GM18870 (cell line): ENCODE measurements at regions not wholly inside any gene's neighbourhood (a gene's known extent, or its start where the extent isn't known, plus 50 kb on each side); places are given as distances from the start of the nearest gene placed in this dataset.
"Not testable (repeated sequence)": the region's sequence is repeated elsewhere in the genome, so short reads cannot be mapped to it uniquely, and the experiment has no call there.

ENCODE experiments used
- ATAC-seq: cut with Tn5 transposase; IDR thresholded peaks from one replicate; pipeline ENCODE4 v1.9.1; 2021; ENCODE audit warnings: moderate library complexity; ENCODE audit not compliant: unreplicated experiment

DNA sequence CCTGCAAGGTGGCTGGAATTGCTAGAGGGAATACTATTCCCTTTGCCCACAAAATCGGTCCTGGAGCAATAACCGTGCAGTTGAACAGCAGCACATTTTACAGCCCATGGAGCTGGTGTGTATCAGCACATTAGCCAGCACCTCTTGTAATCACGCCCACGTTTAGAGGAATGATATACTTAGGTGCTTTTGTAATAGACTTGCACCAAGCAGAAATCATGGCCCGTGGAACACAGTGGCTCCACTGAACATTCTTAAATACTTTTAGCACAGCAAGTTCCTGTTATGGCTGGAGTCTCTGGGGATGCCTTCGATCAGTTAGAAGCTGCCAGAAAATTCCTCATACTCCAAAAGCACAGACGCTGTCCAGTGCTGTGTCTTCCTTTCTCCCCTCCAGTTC, 218.1 kb upstream of the FAM78B start:
- no peak for ATAC-seq

DNA sequence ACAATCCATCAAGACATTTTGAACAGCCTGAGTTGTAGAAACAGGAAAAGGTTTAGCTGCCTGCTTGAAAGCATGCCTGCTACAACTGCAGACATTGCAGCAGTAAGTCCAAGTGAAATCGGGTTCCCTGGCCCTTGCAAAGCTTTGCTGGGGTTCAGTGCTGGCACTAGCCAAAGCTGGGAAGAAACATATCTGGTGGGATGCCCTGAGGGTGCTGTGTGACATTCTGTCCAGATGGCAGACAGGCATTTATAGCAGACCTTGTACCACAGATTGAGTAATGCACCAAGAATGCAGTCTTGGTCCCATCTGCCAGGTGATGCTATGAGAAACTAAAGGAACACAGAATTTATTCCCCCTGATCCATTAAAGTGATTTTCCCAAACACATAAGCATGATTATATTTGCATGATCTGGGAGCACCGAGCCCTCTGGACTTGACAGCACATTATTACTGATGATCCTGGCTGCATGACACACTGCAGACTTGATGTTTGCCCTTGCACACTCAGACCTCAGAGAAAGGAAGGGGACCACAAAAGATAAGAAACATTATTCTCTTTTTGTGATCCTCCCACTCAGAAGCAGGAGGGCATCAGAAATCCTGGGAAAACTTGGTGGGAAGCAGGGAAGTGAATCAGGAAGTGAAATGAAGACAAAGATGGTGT, 223.7 kb upstream of the FAM78B start:
- no peak for ATAC-seq

DNA sequence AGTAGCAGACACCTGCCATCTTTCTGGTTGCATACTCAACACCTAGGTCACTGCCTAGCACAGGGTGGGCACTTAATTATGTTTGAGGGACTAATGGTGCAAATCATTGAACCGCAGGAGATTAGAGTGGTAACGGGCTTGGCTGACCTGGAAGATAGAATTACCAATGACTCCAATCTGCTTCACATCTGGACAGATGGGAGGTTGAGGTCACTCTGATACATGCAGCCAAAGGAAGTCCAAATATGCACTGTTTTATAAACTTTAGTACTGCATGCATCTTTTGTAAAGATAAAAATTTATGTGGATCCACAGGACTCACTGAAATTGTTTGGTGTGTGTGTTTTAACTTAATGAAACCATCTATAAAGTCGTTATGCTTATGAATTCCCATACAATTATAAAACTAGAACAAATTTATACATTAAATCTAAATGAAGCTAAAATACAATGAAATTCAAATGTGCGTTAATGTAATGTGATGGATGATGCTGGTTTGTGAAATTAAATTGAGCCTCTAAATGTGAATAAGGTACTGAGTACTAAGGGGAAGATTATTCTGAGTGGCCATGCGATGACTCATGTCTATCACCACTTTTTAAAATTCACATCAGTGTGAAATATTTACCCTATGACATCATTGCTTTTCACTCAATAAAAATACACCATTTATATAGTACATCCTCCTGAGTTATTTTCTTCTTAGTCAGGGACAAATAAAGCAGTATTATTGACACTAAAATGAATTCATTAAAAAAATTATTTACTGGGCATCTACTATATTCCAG, 224.7 kb upstream of the FAM78B start:
- ATAC-seq = no peak

DNA sequence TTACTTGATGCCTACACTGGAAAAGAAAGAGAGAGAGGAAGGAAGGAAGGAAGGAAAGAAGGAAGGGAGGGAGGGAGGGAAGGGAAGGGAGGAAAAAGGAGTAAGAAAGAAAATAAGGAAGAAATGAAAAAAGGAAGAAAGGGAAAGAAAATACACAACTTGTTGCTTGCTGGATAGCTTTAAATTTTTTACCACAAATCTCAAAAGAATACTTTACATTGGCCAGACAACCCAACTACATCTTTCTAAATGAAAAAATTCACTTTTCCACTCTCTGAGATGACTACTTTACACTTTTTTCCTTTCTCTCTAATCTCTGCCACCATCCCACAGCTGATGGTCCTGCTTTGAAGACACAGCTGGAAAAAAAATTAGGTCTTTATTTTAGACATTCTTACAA, 228.9 kb upstream of the FAM78B start:
- no peak for ATAC-seq

DNA sequence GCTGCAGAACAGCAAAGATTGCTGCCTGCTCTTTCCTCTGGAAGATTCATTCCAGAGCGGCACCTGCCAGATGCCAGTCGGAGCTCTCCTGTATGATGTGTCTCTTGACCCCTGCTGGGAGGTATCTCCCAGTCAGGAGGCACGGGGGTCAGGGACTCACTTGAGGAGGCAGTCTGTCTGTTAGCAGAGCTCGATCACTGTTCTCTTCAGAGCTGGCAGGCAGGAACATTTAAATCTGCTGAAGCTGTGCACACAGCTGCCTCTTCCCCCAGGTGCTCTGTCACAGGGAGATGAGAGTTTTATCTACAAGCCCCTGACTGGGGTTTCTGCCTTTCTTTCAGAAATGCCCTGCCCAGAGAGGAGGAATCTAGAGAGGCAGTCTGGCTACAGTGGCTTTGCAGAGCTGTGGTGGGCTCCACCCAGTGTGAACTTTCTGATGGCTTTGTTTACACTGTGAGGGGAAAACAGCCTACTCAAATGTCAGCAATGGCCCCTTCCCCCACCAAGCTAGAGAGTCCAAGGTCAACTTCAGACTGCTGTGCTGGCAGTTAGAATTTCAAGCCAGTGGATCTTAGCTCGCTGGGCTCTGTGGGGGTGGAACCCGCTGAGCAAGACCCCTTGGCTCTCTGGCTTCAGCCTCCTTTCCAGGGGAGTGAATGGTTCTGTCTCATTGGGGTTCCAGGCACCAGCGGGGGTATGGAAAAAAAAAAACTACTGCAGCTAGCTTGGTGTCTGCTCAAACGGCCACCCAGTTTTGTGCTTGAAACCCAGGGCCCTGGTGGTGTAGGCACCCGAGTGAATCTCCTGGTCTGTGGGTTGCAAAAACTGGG, 242.7 kb upstream of the FAM78B start:
- ATAC-seq = not testable (repeated sequence)

DNA sequence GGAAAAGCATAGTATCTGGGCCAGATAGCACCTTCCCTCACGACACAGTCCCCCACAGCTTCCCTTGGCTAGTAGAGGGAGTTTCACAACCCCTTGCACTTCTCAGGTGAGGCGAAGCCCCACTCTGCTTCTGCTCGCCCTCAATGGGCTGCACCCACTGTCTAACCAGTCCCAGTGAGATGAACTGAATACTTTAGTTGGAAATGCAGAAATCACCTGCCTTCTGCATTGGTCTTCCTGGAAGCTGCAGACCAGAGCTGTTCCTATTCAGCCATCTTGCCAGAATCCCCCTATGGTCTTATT, 243.2 kb upstream of the FAM78B start:
- ATAC-seq = no peak

DNA sequence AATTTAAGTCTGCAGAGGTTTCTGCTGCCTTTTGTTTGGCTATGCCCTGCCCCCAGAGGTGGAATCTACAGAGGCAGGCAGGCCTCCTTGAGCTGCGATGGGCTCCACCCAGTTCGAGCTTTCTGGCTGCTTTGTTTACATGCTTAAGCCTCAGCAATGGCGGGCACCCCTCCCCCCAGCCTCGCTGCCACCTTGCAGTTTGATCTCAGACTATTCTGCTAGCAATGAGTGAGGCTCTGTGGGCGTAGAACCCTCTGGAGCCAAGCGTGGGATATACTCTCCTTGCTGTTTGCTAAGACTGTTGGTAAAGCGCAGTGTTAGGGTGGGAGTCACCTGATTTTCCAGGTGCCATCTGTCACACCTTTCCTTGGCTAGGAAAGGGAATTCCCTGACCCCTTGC, 250.0 kb upstream of the FAM78B start:
- not testable (repeated sequence) for ATAC-seq

DNA sequence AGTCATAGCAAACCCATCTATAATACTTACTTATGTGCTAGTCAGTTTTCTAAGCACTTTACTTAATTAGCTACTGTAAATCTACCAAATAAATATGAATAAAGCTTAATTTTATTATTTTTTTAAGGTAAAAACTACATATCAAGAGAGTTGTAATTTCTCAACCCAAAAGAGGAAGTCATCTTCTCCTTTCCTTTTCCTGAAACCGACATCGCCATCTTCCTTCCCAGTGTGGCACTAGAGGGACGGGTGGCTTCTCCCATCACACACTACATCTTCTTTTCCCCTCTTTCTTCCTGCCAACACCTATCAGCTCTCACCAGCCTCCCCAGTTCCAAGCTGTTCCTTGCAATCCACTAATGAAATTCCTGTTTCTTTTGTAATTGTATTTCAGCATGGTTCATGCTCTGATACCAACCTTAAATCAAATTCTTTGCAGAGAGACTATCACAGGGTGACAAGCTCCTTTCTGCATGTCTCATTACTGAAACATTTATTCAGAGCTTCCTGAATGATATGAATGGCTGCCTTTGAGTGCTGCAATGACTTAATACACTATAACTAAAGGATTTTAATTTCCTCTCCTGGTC, 251.6 kb upstream of the FAM78B start:
- ATAC-seq = no peak

DNA sequence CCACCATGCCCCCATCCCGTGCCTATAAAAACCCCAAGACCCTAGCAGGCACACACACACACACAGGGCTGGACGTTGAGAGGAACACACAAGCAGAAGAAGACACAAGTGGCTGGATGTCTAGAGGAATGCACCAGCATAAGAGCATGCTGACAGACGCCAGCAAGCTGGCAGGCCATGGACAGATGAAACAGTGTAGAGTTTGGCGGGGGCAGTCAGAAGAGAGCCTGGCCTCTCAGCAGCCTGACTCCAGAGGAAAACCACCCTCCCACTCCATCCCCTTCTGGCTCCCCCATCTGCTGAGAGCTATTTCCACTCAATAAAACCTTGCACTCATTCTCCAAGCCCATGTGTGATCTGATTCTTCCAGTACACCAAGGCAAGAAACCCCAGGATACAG, 255.8 kb upstream of the FAM78B start:
- ATAC-seq = not testable (repeated sequence)

DNA sequence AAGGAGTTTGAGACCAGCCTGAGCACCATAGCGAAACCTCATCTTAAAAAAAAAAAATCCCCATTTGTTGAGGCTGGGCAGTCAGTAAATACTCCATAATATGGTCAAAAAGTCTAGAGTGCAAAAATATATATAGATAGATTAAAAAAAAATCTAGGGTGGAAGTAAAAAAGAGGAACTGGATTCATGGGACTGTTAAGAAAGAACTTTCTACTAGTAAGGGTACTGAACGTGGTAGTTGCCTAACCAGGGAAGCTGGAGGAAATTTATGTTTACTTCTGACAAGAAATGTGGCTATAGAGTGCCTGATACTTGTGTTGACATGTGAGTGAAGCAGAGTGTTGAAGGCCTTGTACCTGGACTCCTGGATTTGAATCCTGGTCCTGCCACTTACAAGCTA, 265.9 kb upstream of the FAM78B start:
- no peak for ATAC-seq

DNA sequence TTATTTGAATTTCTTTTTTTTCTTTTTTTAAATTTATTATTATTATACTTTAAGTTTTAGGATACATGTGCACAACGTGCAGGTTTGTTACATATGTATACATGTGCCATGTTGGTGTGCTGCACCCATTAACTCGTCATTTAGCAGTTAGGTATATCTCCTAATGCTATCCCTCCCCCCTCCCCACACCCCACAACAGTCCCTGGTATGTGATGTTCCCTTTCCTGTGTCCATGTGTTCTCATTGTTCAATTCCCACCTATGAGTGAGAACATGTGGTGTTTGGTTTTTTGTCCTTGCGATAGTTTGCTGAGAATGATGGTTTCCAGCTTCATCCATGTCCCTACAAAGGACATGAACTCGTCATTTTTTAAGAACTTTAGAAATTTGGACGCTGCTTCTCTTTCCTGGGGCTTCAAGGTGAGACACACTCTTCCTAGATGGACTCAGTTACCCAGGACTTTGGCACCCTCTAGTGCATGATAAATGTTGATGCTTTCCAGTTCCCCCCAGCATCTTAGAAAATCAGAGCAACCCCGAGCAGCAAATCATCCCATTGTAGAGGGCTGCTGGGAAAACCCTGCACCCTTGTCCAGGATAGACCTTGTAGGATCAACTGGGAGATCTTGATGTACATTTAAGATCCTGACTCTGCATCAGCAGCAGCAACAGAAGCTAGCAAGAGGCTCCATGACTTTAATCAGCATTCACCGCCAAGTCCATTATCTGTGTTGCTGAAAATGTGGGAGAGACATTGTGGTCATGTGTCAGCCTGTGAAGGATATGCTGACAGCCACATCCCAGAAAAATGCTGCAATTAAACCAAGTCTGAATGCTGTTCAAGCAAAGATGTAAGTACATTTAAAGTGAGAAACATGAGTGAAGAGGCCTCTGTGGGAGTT, 266.9 kb upstream of the FAM78B start:
- not testable (repeated sequence) for ATAC-seq

DNA sequence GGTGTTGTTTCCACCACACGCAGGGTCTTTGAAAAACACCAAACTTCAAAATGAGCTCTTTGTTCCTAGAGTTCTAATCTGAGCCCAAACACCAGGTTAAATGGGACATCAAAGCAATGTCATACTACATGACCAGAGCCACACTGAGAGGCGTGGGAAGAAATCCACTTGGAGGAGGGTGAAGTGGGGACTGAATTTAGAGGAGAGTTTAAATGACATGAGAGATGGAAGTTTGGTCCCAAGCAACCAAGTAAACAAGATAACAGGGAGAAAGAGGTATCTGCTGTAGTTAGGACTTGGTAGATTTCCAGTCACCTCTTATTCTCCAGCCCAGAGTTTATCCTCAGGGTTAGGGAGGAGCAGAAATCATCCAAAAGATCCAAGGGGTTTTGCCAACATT, 290.9 kb upstream of the FAM78B start:
- no peak for ATAC-seq

DNA sequence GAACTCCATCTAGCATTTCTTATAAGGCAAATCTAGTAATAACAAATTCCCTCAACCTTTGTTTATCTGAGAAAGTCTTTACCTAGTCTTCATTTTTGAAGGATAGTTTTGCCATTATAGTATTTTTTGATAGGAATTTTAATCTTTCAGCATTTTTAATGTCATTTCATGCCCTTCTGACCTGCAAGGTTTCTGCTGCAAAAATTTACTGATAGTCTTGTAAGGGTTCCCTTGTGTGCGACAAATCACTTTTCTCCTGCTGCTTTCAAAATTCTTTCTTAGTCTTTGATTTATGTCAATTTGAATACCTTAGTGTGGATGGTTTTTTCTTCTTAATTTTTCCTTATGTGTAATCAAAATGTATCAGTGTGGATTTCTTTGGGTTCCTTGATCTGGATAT, 297.5 kb upstream of the FAM78B start:
- no peak for ATAC-seq

DNA sequence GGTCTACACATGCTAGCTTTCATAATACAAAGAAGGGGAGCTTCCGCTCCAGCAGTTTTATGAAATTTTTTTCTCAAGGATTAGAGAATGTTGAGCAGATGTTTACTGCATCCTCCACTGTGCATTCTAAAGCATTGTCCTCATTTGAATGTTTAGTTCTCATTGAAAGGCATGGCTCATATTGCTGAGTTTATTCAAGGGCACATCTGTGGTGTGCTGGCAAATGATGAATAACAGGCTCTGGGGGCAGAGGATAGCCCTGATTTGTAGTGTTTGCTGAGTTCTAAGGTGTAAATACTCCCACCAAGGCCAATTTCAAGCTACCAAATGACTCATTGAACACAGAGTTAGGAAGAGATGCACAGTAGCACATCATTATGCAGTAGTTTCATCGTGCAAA, 303.2 kb upstream of the FAM78B start:
- ATAC-seq = no peak

DNA sequence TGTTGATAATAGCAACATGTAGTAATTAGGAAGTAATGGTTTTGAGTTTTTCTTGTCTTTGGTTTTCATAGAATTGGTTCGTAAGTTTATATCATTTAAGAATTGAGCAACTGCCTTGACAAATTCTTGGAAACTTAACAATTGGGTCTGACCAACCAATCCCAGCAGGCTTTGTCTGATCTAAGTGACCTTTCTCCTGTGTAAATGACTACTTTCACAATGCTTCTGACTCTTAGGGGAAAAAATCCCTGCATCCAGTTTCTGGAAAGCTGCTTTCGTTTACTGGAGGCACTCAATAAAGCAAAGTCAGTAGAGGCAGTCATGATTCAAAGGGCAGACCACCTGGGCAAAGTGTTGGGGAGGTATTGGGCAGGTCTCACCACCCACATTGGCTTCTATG, 303.6 kb upstream of the FAM78B start:
- ATAC-seq = no peak

DNA sequence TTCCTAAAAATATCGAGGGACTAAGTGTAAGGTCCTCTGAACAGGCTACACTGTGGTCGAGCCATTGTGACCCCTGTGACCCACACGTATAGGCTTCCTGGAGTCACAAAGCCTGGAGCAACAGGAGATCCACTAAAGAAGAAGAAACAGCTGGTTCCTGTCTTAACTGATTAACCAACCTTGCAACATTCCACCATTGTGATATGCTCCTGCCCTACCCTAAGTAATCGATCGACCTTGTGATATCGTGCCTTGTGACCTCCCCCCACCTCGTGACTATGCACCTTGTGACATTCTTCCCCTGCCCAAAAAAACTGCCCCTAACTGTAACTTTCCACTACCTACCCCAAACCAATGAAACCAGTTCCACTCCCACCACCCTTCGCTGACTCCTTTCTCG, 304.6 kb upstream of the FAM78B start:
- no peak for ATAC-seq

DNA sequence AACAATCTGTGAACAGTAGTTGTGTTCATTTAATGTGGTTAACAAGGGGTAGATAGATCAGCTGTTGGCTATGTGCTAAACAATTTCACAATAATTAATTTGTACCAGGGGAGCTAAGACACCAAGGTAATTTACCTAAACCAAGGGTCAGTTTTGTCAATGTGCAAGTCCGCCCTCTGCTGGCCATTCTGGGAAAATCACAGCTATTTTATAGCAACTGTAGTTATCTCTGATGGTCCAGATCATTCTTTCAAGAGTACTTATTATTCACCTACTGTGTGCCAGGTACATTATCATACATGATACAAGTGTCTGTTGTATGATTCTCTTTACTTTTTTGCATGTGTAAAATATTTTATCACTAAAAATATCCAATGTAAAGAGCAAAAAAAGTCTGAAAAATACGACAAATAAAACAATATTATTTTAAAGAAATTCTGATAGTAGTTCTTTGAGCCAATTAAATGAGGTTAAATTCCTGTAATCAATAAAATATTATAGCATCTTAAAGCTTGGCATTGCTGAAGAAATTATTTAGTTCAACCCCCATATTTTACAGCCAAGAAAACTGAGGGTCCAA, 312.3 kb upstream of the FAM78B start:
- no peak for ATAC-seq

DNA sequence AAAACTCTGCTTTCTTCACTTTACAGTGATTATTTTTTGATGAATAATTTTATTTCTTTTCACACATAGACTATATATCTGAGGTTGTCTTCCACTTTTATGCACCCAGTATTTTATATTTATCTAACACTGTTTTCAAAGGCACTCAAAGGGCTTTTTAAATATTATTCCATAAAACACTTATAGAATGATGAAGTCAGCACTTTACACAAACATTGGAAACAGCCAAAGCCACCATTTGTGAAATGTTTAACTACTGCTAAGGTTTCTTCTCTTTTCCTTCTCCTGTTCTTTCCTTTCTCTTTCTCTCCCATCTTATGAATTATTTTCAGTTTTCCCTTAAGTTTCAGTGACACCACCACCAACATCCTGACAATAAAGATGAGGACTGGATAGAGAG, 317.7 kb upstream of the FAM78B start:
- no peak for ATAC-seq

DNA sequence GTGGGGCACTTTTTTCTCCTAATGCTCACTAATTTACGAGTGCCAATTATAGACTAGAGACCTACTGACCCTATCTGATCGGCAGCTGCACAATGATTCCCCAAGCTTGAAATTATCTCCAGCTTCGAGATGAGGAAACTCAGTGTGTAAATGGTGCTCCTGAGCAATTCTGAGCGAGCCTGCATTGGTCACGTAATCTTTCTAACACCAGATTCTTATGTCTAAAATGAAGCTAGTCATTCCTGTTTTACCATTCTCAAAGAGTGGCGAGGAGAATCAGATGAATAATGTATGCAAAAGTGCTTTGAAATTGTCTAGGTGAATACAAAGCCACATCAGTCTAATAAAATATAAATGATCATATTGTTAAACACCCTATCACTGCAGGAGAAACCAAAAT, 318.1 kb upstream of the FAM78B start:
- ATAC-seq = no peak

DNA sequence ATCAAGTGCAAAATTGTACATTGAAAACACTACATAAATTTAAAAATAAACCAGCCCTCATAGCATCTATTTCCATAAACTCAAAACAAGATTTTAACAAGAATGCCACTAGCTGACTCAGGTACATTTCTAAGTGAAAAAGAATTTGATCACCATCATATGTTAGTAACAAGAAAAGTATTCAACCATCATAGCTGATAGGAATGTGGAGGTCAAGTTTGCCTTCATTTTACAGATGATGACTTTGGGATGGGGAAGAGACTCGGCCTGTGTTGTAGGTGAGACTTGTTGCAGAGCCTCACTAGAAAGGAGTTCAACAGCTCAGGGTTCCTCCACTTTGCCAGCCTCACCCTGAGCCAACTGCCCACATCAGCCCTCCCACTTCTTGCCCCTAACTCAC, 318.8 kb upstream of the FAM78B start:
- no peak for ATAC-seq
